DND-41 (cell line): ENCODE measurements at regions not wholly inside any gene's neighbourhood (a gene's known extent, or its start where the extent isn't known, plus 50 kb on each side); places are given as distances from the start of the nearest gene placed in this dataset.

Experiments
- EZH2 ChIP-seq: IDR thresholded peaks from 3 replicates; pipeline ENCODE4 v1.6.1; 2012; ENCODE audit warnings: borderline replicate concordance, low read depth, mild to moderate bottlenecking, moderate library complexity, low read length, inconsistent platforms; ENCODE audit not compliant: severe bottlenecking
- TF ChIP-seq, protein P1 (sequence below): IDR thresholded peaks from 2 replicates; pipeline ENCODE4 v1.5.1; 2012; ENCODE audit warnings: borderline replicate concordance, low read length, moderate library complexity, mild to moderate bottlenecking; ENCODE audit not compliant: poor library complexity, severe bottlenecking; ENCODE audit errors: extremely low read depth

DNA sequence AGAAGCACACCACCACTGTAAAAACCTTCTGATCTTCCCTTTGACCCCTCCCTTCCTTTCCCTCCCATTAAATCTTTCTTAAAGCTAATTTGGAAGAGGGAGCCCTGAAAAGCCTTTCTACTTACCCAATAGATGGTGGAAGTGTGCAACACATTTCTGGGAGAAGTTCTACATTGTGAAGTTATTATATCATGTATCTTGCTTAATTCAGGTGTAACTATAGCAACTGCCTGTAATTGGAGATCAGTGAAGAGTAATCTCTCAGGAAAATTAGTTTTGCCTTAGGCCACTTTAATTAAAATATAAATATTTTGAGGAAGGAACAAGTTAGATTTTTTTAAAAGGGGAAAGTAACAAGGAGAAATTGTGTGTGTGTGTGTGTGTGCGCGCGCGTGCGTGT, 266.0 kb downstream of the SH3BP4 start:
- TF ChIP-seq, protein P1, sequence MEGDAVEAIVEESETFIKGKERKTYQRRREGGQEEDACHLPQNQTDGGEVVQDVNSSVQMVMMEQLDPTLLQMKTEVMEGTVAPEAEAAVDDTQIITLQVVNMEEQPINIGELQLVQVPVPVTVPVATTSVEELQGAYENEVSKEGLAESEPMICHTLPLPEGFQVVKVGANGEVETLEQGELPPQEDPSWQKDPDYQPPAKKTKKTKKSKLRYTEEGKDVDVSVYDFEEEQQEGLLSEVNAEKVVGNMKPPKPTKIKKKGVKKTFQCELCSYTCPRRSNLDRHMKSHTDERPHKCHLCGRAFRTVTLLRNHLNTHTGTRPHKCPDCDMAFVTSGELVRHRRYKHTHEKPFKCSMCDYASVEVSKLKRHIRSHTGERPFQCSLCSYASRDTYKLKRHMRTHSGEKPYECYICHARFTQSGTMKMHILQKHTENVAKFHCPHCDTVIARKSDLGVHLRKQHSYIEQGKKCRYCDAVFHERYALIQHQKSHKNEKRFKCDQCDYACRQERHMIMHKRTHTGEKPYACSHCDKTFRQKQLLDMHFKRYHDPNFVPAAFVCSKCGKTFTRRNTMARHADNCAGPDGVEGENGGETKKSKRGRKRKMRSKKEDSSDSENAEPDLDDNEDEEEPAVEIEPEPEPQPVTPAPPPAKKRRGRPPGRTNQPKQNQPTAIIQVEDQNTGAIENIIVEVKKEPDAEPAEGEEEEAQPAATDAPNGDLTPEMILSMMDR, result no peak
- TF ChIP-seq EZH2, result no peak
